DOHH2 (cell line): ENCODE measurements at regions not wholly inside any gene's neighbourhood (a gene's known extent, or its start where the extent isn't known, plus 50 kb on each side); places are given as distances from the start of the nearest gene placed in this dataset.

Experiments used
- H3F3A ChIP-seq: fragments of 200-600 bp; sonication (generic), shearing (Covaris generic); 2 replicates; pipeline ENCODE4 v1.6.0; 2016; ENCODE audit warnings: antibody characterized with exemption, mild to moderate bottlenecking; ENCODE audit not compliant: control insufficient read depth, insufficient read depth
- H3K27ac ChIP-seq: fragments of 200-600 bp; sonication (generic); 2 replicates; pipeline ENCODE4 v1.5.1; 2014; ENCODE audit warnings: low read depth, mild to moderate bottlenecking, low read length, moderate library complexity
- H3K27me3 ChIP-seq: fragments of 200-600 bp; sonication (generic); 2 replicates; pipeline ENCODE4 v1.6.1; 2014; ENCODE audit warnings: mild to moderate bottlenecking, low read length, mixed read lengths; ENCODE audit not compliant: control insufficient read depth
- H3K36me3 ChIP-seq: fragments of 200-600 bp; sonication (generic); 2 replicates; pipeline ENCODE4 v1.6.1; 2014; ENCODE audit warnings: mild to moderate bottlenecking, low read length, moderate library complexity, mixed read lengths; ENCODE audit not compliant: control insufficient read depth
- H3K4me1 ChIP-seq: fragments of 200-600 bp; sonication (generic); 2 replicates; pipeline ENCODE4 v1.6.1; 2014; ENCODE audit warnings: mild to moderate bottlenecking, low read length, mixed read lengths; ENCODE audit not compliant: control insufficient read depth
- H3K4me2 ChIP-seq: fragments of 200-600 bp; sonication (generic); 2 replicates; pipeline ENCODE4 v1.6.0; 2014; ENCODE audit warnings: mild to moderate bottlenecking, low read length, moderate library complexity
- H3K4me3 ChIP-seq: fragments of 200-600 bp; sonication (generic); 2 replicates; pipeline ENCODE4 v1.5.1; 2014; ENCODE audit warnings: mild to moderate bottlenecking, low read length, mixed read lengths
- H3K79me2 ChIP-seq: fragments of 200-600 bp; sonication (generic); 2 replicates; pipeline ENCODE4 v1.6.1; 2014; ENCODE audit warnings: mild to moderate bottlenecking, low read length, mixed read lengths; ENCODE audit not compliant: control insufficient read depth
- H3K9me2 ChIP-seq: fragments of 200-600 bp; sonication (generic); replicated peaks from 2 replicates; pipeline ENCODE4 v1.6.1; 2014; ENCODE audit warnings: mild to moderate bottlenecking, low read length, mixed read lengths; ENCODE audit not compliant: control insufficient read depth
- H3K9me3 ChIP-seq: fragments of 200-600 bp; sonication (generic); 2 replicates; pipeline ENCODE4 v1.6.1; 2014; ENCODE audit warnings: antibody characterized with exemption, low read length, mixed read lengths; ENCODE audit not compliant: control insufficient read depth, insufficient read depth
- H4K20me1 ChIP-seq: fragments of 200-600 bp; sonication (generic); 2 replicates; pipeline ENCODE4 v1.6.0; 2014; ENCODE audit warnings: low read depth, mild to moderate bottlenecking, antibody characterized with exemption, low read length, moderate library complexity; ENCODE audit not compliant: control insufficient read depth, insufficient read depth
- EZH2phosphoT487 ChIP-seq: fragments of 200-600 bp; sonication (generic); IDR thresholded peaks from 2 replicates; pipeline ENCODE4 v1.6.1; 2017; ENCODE audit warnings: borderline replicate concordance, mild to moderate bottlenecking, antibody characterized with exemption, low read length, moderate library complexity, mixed read lengths
- TF ChIP-seq, protein P1 (sequence below): fragments of 200-600 bp; sonication (generic); IDR thresholded peaks from one replicate; pipeline ENCODE4 v1.5.1; 2014; ENCODE audit warnings: antibody characterized with exemption, mild to moderate bottlenecking, low read depth, low read length; ENCODE audit not compliant: poor library complexity, severe bottlenecking

DNA sequence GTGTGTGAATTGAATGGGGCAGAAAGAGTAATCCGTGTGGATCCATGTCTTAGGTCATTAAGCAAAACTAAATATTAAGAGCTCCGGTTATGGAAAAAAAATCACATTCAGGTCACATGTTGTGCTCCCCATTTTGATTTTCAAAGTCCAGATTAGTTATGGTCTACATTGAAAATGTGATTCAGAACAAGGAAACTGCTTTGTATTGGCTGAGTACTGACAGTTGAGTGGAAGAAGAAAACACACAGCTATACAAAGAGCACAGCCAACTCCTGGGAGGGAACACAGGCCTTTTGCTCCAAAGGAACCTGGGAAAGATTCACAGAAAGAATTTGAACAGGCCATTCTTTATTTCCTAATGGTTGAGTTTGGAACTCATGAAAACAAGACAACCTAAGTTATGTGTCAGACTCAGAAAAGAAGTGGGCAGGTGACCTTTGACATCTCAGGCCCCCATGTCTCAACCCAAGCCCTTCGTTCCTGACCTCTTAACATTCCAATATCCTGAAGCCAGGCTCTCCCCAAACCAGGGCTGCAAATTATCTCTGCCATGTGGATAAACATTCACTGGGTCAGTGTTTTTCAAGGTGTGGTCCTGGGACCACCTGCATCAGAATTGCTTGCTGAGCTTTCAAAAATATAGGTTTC is 159.3 kb upstream of the LMO4 start:
- peaks cover 24% of the 10 kb centered on the region; the same call in 1 of the 2 replicates for H3K27me3 ChIP-seq
- no peaks in the 10 kb centered on the region for H3K4me1 ChIP-seq
- H3K36me3 ChIP-seq = no peaks in the 10 kb centered on the region
- no peak overlapping the region for H3K27ac ChIP-seq
- H3K9me3 ChIP-seq = no peaks in the 10 kb centered on the region
- H3K79me2 ChIP-seq = no peaks in the 10 kb centered on the region
- H4K20me1 ChIP-seq = no peaks in the 10 kb centered on the region
- TF ChIP-seq, protein P1, sequence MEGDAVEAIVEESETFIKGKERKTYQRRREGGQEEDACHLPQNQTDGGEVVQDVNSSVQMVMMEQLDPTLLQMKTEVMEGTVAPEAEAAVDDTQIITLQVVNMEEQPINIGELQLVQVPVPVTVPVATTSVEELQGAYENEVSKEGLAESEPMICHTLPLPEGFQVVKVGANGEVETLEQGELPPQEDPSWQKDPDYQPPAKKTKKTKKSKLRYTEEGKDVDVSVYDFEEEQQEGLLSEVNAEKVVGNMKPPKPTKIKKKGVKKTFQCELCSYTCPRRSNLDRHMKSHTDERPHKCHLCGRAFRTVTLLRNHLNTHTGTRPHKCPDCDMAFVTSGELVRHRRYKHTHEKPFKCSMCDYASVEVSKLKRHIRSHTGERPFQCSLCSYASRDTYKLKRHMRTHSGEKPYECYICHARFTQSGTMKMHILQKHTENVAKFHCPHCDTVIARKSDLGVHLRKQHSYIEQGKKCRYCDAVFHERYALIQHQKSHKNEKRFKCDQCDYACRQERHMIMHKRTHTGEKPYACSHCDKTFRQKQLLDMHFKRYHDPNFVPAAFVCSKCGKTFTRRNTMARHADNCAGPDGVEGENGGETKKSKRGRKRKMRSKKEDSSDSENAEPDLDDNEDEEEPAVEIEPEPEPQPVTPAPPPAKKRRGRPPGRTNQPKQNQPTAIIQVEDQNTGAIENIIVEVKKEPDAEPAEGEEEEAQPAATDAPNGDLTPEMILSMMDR = no peak
- no peak for TF ChIP-seq EZH2phosphoT487
- no peak overlapping the region for H3K4me2 ChIP-seq
- H3K4me3 ChIP-seq = no peak overlapping the region
- no peaks in the 10 kb centered on the region for H3F3A ChIP-seq
- no peaks in the 10 kb centered on the region for H3K9me2 ChIP-seq

DNA sequence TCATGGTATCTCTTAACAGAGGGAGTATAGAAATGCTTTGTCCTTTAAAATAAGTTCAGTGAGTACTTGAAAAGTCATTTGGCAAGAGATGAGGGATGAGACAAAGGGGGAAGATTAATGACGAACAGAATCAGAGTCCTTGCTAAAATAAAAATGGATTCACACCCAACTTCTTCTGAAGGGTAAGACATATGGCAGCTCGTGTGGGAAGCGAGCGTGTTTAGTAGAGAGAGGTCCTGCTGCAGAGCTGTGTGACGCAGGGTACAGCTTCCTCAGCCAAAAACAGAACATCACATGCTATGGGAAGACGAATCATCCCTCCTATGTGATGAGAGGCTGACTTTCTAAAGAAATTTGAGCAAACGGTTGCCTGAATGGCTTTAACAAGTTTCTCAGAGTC is 158.5 kb upstream of the LMO4 start:
- no peaks in the 10 kb centered on the region for H4K20me1 ChIP-seq
- peaks cover 20% of the 10 kb centered on the region; the same call in 1 of the 2 replicates for H3K27me3 ChIP-seq
- H3F3A ChIP-seq = no peaks in the 10 kb centered on the region
- TF ChIP-seq, protein P1 = no peak
- TF ChIP-seq EZH2phosphoT487 = no peak
- H3K9me3 ChIP-seq = no peaks in the 10 kb centered on the region
- H3K4me2 ChIP-seq = no peak overlapping the region
- H3K4me3 ChIP-seq = no peak overlapping the region
- no peaks in the 10 kb centered on the region for H3K36me3 ChIP-seq
- H3K4me1 ChIP-seq = no peaks in the 10 kb centered on the region
- no peak overlapping the region for H3K27ac ChIP-seq
- H3K79me2 ChIP-seq = no peaks in the 10 kb centered on the region
- H3K9me2 ChIP-seq = no peaks in the 10 kb centered on the region

DNA sequence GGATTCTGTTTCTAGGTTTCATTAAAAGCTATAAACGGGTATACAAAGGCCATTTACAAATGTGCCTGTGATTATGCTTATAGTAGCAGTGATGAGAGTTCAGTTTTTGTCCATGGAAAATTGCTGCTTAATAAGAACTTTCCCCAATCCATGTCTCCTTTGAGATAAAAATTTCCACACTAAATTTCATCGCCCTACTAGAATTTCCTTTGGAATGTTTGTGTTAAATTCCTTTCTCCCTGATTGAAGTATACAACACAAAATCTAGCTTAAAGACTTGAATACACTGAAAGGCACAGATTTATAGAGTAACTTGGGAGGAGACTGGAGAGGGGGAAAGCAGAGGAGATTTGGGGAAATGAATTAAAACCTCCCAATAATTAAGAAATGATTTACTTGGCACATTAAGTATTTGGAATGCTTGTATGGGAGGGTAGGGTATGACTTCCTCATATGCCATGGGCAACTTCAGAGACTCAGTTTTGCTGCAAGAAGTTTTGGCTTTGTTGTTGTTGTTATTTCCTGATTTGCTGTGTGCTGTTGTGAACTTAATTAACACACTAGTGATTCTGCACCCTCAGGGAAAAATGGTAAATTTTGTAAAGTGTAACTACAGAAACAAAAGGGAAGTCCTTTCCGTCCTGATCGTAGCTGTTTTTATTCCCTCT is 157.6 kb upstream of the LMO4 start:
- Histone ChIP-seq H3K9me2 (no peaks in the 10 kb centered on the region), H3K4me2 (no peak overlapping the region), H3K4me1 (peaks cover 2% of the 10 kb centered on the region), H4K20me1 (no peaks in the 10 kb centered on the region), H3K9me3 (no peaks in the 10 kb centered on the region), H3K27ac (no peak overlapping the region), H3K36me3 (no peaks in the 10 kb centered on the region), H3F3A (no peaks in the 10 kb centered on the region), H3K27me3 (peaks cover 13% of the 10 kb centered on the region; the same call in 1 of the 2 replicates), H3K4me3 (no peak overlapping the region), H3K79me2 (no peaks in the 10 kb centered on the region)
- TF ChIP-seq EZH2phosphoT487 = no peak
- TF ChIP-seq, protein P1 = no peak
